Neural progenitor cell (in vitro differentiated cells): ENCODE measurements at regions not wholly inside any gene's neighbourhood (a gene's known extent, or its start where the extent isn't known, plus 50 kb on each side); places are given as distances from the start of the nearest gene placed in this dataset.

ENCODE experiments used
- DNase-seq: peaks from one replicate; pipeline ENCODE4 v3.0.0-alpha.2; 2016; ENCODE audit warnings: low spot score
- H2AFZ ChIP-seq: fragments of 200-600 bp; sonication (generic); replicated peaks from 2 replicates; pipeline ENCODE4 v1.6.1; 2016; ENCODE audit warnings: antibody characterized with exemption
- H3F3A ChIP-seq: fragments of 200-600 bp; sonication (generic); 2 replicates; pipeline ENCODE4 v1.6.1; 2016; ENCODE audit warnings: antibody characterized with exemption, low read depth
- H3K27ac ChIP-seq: fragments of 200-600 bp; sonication (generic); 2 replicates; pipeline ENCODE4 v1.5.1; 2016; ENCODE audit warnings: mild to moderate bottlenecking
- H3K27me3 ChIP-seq: fragments of 200-600 bp; sonication (generic); 2 replicates; pipeline ENCODE4 v1.6.1; 2016; ENCODE audit warnings: mild to moderate bottlenecking, moderate library complexity
- H3K36me3 ChIP-seq: fragments of 200-600 bp; sonication (generic); 2 replicates; pipeline ENCODE4 v1.5.1; 2016
- H3K4me1 ChIP-seq: fragments of 200-600 bp; sonication (generic); 2 replicates; pipeline ENCODE4 v1.6.1; 2016; ENCODE audit warnings: mixed run types
- H3K4me2 ChIP-seq: fragments of 200-600 bp; sonication (generic); 2 replicates; pipeline ENCODE4 v1.6.1; 2016
- H3K4me3 ChIP-seq: fragments of 200-600 bp; sonication (generic); 2 replicates; pipeline ENCODE4 v1.5.1; 2016
- H3K79me2 ChIP-seq: fragments of 200-600 bp; sonication (generic); 2 replicates; pipeline ENCODE4 v1.6.1; 2016; ENCODE audit warnings: low read depth
- H3K9ac ChIP-seq: fragments of 200-600 bp; sonication (generic); 2 replicates; pipeline ENCODE4 v1.6.1; 2016
- H3K9me3 ChIP-seq: fragments of 200-600 bp; sonication (generic); 2 replicates; pipeline ENCODE4 v1.5.1; 2016; ENCODE audit warnings: low read depth
- H4K20me1 ChIP-seq: fragments of 200-600 bp; sonication (generic); 2 replicates; pipeline ENCODE4 v1.6.1; 2016; ENCODE audit warnings: low read depth
- H3K27ac Mint-ChIP-seq: 3 replicates; pipeline ENCODE4 v1.8.0; 2021; ENCODE audit warnings: mixed read lengths
- H3K27me3 Mint-ChIP-seq: 2 replicates; pipeline ENCODE4 v1.8.0; 2022; ENCODE audit warnings: low read depth, mild to moderate bottlenecking, inconsistent platforms, moderate library complexity, mixed read lengths; ENCODE audit not compliant: insufficient read depth
- H3K36me3 Mint-ChIP-seq: 3 replicates; pipeline ENCODE4 v1.8.0; 2021; ENCODE audit warnings: mixed read lengths
- H3K4me1 Mint-ChIP-seq: 3 replicates; pipeline ENCODE4 v1.8.0; 2021; ENCODE audit warnings: mixed read lengths
- H3K4me3 Mint-ChIP-seq: 3 replicates; pipeline ENCODE4 v1.8.0; 2021; ENCODE audit warnings: mild to moderate bottlenecking, moderate library complexity, mixed read lengths
- H3K9me3 Mint-ChIP-seq: 3 replicates; pipeline ENCODE4 v1.8.0; 2020; ENCODE audit warnings: mixed read lengths
- CTCF ChIP-seq: fragments of 200-600 bp; sonication (generic); IDR thresholded peaks from 2 replicates; pipeline ENCODE4 v1.5.1; 2017; ENCODE audit warnings: antibody characterized with exemption, mild to moderate bottlenecking
- EZH2 ChIP-seq: fragments of 200-600 bp; sonication (generic); IDR thresholded peaks from 2 replicates; pipeline ENCODE4 v1.6.1; 2017; ENCODE audit warnings: antibody characterized with exemption, mild to moderate bottlenecking, moderate library complexity
- EZH2phosphoT487 ChIP-seq: fragments of 200-600 bp; sonication (generic); IDR thresholded peaks from 2 replicates; pipeline ENCODE4 v1.6.1; 2017; ENCODE audit warnings: antibody characterized with exemption

DNA sequence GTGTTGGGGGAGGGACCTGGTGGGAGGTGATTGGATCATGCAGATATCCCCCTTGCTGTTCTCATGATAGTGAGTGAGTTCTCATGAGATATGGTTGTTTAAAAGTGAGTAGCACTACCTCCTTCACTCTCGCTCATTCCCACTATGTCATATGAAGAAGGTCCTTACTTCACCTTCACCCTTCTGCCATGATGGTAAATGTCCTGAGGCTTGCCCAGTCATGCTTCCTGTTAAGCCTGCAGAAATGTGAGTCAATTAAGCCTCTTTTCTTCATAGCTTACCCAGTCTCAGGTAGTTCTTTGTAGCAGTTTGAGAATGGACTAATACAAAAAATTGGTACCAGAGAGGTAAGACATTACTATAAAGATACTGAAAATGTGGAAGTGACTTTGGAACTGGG, 425.9 kb downstream of the HTR1B start:
- Histone ChIP-seq H2AFZ (no peak overlapping the region), H3K9me3 (no peaks in the 10 kb centered on the region), H3K9ac (no peak overlapping the region), H3K4me2 (no peak overlapping the region), H3K79me2 (no peaks in the 10 kb centered on the region), H3K27ac (no peak overlapping the region), H4K20me1 (no peaks in the 10 kb centered on the region), H3F3A (no peaks in the 10 kb centered on the region), H3K27me3 (no peaks in the 10 kb centered on the region), H3K36me3 (no peaks in the 10 kb centered on the region), H3K4me3 (no peak overlapping the region), H3K4me1 (no peaks in the 10 kb centered on the region)
- H3K4me1 Mint-ChIP-seq = peaks cover 5% of the 10 kb centered on the region
- H3K36me3 Mint-ChIP-seq = no peaks in the 10 kb centered on the region
- no peak for TF ChIP-seq EZH2phosphoT487
- no peak for TF ChIP-seq EZH2
- no peak for TF ChIP-seq CTCF
- no peak overlapping the region for H3K4me3 Mint-ChIP-seq
- peaks cover 3% of the 10 kb centered on the region for H3K9me3 Mint-ChIP-seq
- DNase-seq = no peak
- H3K27me3 Mint-ChIP-seq = no peaks in the 10 kb centered on the region
- H3K27ac Mint-ChIP-seq = no peak overlapping the region

- Histone ChIP-seq H3K27me3 (no peaks in the 10 kb centered on the region), H3K79me2 (no peaks in the 10 kb centered on the region), H4K20me1 (no peaks in the 10 kb centered on the region), H3F3A (no peaks in the 10 kb centered on the region), H3K4me3 (no peak overlapping the region), H3K9me3 (no peaks in the 10 kb centered on the region), H3K4me2 (no peak overlapping the region), H3K4me1 (no peaks in the 10 kb centered on the region), H2AFZ (no peak overlapping the region), H3K36me3 (no peaks in the 10 kb centered on the region), H3K27ac (no peak overlapping the region), H3K9ac (no peak overlapping the region)
- no peak for DNase-seq
- Mint-ChIP-seq H3K36me3 (no peaks in the 10 kb centered on the region), H3K27me3 (no peaks in the 10 kb centered on the region), H3K27ac (no peak overlapping the region), H3K9me3 (peaks cover 3% of the 10 kb centered on the region), H3K4me3 (no peak overlapping the region), H3K4me1 (peaks cover 5% of the 10 kb centered on the region)
- TF ChIP-seq EZH2phosphoT487 = no peak
- no peak for TF ChIP-seq EZH2
- no peak for TF ChIP-seq CTCF
These were observed 426.9 kb downstream of the HTR1B start for GRCh38 chr6:77036400-77036799.

DNA sequence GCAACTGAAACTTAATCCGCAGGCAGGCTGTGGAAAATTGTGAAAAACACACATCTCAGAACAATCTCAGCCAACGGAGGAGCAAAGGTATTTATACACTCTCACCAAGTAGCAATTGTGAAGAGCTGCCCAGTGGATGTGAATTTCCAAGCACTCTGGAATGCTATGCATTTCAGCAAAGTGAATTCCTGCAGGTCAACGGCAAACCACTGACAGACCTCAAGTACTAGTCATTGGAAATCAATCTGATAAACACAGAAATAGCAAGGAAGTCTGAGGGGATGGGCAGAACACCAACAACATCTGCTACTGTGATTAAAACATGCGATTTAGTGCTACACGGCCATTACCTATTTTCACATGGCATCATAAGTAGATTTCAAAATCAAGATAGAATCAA, 429.1 kb downstream of the HTR1B start:
- H3K36me3 Mint-ChIP-seq = no peaks in the 10 kb centered on the region
- H3K4me3 Mint-ChIP-seq = no peak overlapping the region
- H3K4me1 ChIP-seq = no peaks in the 10 kb centered on the region
- no peaks in the 10 kb centered on the region for H3K36me3 ChIP-seq
- H3K4me2 ChIP-seq = no peak overlapping the region
- H2AFZ ChIP-seq = no peak overlapping the region
- H3K27ac ChIP-seq = no peak overlapping the region
- TF ChIP-seq EZH2phosphoT487 (no peak), CTCF (no peak), EZH2 (no peak)
- no peaks in the 10 kb centered on the region for H3K27me3 Mint-ChIP-seq
- no peaks in the 10 kb centered on the region for H4K20me1 ChIP-seq
- no peak overlapping the region for H3K4me3 ChIP-seq
- H3K9me3 ChIP-seq = no peaks in the 10 kb centered on the region
- H3K4me1 Mint-ChIP-seq = peaks cover 5% of the 10 kb centered on the region
- H3K9me3 Mint-ChIP-seq = peaks cover 3% of the 10 kb centered on the region
- no peak overlapping the region for H3K9ac ChIP-seq
- peak; percentile 39 for DNase-seq
- no peaks in the 10 kb centered on the region for H3F3A ChIP-seq
- H3K27me3 ChIP-seq = no peaks in the 10 kb centered on the region
- no peaks in the 10 kb centered on the region for H3K79me2 ChIP-seq
- H3K27ac Mint-ChIP-seq = no peak overlapping the region
